HG03457 (cell line): ENCODE measurements at regions not wholly inside any gene's neighbourhood (a gene's known extent, or its start where the extent isn't known, plus 50 kb on each side); places are given as distances from the start of the nearest gene placed in this dataset.

Source experiments
- ATAC-seq: cut with Tn5 transposase; IDR thresholded peaks from one replicate; pipeline ENCODE4 v1.9.1; 2021; ENCODE audit warnings: moderate number of reproducible peaks; ENCODE audit not compliant: unreplicated experiment

DNA sequence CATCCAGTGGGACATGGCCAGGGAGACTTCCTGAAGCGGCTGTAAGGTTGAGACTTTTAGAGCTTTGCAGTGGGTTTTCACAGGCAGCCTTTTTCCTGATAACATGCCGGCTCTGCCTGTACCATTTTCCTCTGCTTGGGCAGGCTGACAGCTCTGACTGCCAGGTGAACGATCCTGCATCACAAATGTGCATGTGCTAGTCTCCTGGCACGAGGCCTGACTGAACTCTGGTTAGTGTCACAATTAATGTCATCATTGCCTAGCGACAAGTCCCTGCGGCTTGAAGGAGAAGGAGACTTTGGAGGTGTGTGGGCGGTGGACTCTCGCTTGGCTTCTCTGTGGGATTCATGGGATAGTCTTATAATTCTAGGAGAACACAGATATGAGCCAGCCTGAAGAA is 783.6 kb upstream of the TSPY4 start:
- no peak for ATAC-seq

DNA sequence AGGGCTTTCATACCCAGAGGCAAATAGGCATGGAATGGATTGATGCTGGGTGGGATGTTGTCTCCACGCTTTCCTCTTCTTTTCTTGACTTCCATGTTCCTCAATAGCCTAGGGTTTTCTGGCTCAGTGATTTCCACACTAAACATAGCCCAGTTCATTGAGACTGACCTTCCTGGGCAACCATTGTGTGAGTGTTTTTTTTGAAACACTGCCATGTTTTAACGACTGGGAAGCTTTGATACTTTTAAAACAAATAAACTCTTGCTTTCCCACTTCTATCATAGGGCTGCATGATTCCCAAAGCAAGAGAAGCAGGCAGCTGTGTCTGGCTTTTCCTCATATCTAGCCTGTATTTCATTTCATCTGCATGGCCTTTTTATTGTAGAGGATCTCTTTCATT is 775.9 kb upstream of the TSPY4 start:
- no peak for ATAC-seq

DNA sequence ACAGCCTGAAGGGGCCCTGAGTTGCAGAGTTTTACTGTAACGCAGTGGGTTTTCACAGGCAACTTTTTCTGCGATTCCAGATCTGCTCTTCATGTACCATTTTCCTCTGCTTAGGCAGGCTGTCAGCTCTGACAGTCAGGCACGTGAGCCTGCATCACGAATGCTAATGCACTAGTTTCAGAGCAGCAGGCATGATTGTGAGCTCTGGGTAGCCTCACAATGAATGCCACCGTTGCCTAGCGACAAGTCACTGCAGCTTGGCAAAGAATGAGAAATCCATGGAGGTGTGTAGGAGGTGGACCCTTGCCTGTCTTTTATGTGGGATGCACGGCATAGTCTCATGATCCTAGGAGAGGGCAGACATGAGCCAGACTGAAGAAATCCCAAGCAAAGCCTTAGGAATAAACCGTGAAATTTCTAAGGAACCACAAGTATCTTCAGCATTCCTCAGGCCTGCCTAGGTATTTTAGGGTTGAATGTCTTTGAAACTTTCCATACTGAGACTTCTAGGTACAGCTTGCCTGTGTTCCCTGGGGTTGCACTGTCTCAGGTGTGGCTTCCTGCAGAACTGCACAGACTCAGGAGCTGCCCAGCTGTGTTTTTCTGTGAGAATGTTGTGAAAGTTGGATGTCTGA is 774.7 kb upstream of the TSPY4 start:
- no peak for ATAC-seq

DNA sequence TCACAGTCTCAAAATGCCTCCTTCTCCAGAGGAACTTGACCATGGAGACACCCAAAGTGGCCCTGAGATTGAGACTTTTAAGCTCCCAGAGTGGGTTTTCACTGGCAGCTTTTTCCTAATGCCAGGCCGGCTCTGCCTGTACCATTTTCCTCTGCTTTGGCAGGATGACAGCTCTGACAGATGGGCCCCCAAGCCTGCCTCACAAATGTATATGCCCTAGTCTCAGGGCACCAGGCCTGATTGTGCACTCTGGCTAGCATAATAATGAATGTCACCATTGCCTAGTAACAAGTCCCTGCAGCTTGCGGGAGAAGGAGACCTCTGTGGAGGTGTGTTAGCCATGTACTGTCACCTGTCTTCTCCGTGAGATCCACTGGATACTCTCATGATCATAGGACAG is 772.8 kb upstream of the TSPY4 start:
- no peak for ATAC-seq

DNA sequence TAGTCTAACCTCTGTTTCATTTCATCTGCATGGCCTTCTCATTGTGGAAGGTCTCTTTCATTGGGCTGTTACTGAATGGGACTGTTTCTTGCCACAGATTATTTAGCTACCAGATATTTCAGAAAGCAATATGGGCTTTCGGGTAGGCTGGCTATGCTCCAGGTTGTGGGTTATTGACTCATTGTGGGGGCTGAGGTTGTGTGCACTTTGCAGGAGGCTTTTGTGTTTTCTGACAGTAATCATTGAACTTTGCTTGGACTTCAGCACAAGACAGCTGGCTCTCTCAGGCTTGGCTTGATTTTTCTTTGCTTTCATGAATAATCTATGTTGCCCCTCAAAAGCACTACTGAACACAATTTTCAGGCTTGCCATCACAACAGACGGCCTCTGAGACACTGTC is 771.1 kb upstream of the TSPY4 start:
- no peak for ATAC-seq

DNA sequence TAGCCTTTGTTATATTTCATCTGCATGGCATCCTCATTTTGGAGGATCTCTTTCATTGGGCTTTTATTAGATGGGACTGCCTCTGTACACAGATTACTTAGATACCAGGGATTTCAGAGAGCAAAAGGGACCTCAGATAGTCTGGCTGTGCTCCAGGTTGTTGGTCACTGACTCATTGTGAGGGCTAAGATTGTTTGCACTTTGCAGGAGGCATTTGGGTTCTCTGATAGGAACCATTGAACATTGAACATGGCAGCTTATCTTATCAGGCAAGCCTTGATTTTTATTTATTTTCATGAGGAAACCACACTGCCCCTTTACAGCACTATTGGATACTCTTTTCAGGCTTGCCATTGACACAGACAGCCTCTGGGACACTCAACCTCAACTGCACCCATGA is 766.9 kb upstream of the TSPY4 start:
- ATAC-seq, result no peak

DNA sequence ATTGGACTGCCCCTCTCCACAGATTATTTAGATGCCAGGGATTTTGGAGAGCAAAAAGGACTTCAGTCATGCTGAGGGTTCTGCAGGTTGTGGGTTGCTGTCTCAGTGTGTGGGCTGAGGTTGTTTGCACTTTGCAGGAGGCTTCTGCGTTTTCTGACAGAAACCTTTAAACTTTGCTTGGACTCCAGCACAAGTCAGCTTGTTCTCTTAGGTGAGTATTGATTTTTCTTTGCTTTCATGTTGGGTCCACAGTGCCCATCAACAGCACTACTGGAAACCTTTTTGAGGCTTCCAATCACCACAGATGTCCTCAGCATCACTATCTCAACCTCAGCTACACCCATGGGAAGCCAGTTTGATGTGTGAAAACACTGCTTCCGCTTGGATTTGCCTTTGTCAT is 764.3 kb upstream of the TSPY4 start:
- ATAC-seq, result no peak

DNA sequence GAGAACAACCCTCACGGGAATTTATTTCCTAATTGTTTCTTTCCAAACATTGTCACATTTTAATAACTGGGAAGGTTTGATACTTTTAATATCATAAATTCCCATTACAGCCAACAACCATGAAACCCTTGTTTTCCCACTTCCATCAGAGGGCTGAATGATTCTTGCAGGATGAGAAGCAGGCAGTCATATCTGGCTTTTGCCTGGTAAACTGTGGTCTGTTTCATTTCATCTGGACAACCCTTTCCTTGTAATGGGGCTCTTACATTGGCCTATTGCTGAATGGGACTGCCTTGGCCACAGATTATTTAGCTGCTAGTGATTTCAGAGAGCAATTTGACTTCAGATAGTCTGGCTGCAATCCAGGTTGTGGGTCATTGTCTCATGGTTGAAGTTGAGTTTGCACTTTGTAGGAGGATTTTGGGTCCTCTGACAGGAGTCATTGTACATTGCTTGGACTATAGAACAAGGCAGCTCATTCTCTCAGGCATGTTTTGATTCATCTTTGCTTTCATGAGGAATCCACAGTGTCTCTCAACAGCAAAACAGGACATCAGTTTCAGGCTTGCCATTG is 754.9 kb upstream of the TSPY4 start:
- no peak for ATAC-seq

DNA sequence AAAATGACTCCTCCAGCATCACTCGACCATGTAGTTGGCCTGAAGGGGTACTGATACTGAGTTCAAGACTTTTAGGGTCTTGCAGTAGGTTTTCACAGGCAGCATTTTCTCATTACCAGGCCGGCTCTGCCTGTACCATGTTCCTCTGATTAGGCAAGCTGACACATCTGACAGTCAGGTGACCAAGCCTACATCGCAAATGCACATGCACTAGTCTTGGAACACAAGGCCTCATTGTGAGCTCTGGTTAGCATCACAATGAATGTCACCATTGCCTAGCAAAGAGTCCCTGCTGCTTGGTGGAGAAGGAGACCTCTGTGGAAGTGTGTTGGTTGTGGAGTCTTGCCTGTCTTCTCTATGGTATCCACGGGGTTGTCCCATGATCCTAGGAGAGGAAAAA is 754.1 kb upstream of the TSPY4 start:
- ATAC-seq, result no peak

DNA sequence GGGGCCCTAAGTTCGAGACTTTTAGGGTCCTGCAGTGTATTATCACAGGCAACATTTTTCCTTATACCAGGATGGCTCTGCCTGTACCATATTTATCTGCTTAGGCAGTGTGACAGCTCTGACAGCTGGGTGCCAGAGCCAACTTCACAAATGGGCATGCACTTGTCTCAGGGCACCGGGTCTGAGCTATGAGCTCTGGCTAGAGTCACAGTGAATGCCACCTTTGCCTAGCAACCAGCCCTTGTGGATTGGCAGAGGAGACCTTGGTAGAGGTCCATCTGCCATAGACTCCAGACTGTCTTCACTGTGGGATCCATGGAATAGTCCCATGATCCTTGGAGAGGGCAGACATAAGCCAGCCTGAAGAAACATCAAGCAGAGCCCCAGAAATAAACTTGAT is 746.6 kb upstream of the TSPY4 start:
- ATAC-seq, result no peak

DNA sequence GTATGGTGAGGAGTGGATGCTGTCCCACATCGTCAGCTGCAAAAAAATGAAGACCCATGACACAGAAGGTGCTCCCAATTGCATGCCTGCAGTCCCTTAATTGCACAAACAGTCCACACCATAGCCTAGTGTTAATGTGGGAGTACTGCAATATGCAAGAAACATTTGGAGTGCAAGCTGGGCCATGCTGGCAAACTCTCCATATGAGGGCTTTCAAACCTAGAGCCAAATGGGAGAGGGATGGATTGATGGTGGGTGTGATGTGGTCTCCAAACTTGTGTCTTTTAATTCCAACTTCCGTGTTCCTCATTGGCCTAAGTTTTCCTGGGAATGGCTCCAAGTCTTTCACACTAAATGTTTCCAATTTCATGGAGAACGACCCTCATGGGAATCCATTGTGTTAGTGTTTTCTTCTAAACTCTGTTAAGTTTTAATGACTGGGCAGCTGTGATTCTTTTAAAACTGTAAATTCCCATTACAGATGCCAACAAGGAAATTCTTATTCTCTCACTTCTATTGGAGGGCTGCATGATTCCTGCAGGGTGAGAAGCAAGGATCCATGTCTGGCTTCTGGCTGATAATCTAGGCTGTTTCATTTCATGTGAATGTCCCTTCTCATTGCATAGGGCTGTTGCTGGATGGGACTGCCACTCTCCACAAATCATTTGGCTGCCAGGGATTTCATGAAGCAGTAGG is 745.3 kb upstream of the TSPY4 start:
- ATAC-seq, result no peak

DNA sequence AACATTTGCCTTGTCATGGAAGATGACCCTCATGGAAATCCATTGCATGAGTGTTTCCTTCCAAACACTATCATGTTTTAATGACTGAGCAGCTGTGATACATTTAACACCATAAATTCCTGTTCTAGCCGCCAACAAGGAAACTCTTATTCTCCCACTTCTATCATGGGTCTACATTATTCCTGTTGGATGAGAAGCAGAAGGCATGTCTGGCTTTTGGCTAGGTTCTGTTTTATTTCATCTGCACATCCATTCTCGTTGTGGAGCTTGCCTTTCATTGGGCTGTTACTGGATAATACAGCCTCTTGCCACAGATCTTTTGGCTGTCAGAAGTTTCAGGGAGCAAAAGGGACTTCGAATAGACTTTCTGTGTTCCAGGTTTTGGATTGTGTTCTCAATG is 742.6 kb upstream of the TSPY4 start:
- ATAC-seq, result no peak

DNA sequence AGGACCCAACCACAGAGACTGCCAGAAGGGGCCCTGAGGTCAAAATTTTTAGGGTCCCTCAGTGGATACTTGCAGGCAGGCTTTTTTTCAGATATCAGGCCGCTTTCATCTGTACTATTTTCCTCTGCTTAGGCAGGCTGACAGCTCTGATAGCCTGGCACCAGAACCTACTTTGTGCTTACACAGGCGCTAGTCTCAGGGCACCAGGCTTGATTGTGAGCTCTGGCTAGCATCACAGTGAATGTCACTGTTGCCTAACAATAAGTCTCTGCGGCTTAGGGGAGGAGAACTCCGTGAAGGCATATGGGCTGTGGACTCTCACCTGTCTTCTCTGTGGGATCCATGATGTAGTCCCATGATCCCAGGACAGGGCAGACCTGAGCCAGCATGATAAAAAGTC is 738.1 kb upstream of the TSPY4 start:
- no peak for ATAC-seq

DNA sequence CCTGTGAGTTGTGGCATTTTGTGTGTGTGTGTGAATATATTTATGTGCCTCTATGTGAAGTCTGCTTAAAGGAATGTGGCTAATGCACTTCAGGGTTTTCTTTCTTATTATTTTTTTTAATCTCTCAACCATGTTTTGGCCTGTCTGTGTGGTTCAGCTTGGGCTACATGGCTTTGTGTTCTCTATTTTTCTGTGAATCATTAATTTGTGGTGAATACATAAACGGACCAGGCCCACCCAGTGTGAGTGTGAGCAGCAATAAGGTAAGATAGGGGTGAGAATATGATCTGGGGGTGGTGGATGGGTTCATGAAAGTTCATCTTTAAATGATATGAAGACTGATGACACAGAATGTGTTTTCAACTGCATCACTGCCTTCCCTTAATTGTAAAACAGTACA is 726.6 kb upstream of the TSPY4 start:
- no peak for ATAC-seq

DNA sequence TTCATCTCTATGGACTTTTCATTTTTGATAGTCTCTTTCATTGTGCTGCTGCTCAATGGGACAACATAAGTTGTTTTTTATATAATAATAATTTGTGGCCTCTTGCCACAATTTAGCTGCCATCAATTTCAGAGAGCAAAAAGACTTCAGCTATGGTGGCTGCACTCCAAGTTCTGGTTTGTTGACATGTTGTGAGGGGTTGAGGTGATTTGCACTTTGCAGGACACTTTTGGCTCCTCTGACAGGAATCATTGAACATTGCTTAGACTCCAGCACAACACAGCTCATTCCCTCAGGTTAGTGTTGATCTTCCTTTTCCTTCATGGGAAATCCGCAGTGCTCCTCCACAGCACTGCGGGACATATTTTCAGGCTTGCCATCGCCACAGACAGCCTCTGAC is 725.4 kb upstream of the TSPY4 start:
- ATAC-seq, result no peak

DNA sequence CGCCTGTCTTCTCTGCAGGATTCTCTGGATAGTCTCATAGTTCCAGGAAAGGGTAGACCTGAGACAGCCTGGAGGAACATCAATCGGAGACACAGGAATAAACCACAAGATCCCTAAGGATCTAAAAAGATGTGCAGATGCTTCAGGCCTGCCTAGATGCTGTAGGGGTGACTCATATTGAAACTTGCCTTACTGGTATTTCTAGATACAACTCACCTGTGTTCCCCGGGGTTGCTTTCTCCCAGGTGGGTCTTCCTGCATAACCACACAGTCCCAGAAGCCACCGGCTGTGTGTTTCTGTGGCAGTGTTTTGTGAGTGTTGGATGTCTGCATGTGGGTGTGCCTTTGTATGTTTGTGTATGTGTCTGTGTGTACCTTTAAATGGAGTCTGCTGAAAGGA is 719.0 kb upstream of the TSPY4 start:
- no peak for ATAC-seq

DNA sequence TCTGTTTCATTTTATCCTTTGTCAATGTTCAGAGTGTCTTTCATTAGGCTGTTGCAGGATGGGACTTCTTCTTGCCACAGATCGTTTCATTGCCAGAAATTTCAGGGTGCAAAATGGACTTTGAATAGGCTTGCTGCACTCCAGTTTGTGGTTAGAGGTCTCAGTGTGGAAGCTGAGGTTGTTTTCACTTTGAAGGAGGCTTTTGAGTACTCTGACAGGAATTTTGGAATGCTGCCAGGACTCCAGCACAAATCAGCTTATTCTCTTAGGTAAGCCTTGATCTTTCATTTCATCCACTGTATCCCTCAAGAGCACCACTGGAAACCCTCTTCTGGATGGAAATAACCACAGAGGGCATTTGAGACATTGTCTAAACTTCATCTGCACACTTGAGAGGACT is 715.1 kb upstream of the TSPY4 start:
- ATAC-seq, result no peak

DNA sequence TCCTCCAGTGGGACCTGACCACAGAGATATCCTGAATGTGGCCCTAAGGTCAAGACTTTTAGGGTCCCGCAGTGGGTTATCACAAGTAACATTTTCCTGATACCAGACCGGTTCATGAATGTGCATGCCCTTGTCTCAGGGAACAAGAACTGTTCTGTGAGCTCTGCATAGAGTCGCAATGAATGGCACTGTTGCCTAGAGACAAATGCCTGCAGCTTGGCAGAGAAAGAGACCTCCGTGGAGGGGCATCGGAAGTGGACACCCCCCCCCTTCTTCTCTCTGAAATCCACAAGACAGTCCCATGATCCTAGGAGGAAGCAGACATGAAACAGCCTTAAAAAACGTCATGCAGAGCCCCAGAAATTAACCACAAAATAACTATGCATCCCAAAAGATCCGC is 714.4 kb upstream of the TSPY4 start:
- no peak for ATAC-seq

DNA sequence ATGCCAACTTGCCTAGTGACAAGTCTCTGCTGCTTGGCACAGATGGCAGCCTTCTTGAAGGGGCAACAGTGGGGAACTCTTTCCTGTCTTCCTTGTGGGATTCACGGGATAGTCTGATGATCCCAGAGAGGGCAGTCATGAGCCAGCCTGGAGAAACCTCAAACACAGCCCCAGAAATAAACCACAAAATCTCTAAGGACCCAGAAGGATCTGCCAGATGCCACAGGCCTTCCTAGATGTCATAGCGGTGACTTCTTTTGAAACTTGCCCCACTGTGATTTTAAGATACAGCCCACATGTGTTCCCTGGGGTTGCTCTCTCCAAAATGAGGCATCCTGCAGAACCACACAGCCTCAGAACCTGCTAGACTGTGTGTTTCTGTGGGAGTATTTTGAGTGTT is 707.6 kb upstream of the TSPY4 start:
- ATAC-seq, result no peak

DNA sequence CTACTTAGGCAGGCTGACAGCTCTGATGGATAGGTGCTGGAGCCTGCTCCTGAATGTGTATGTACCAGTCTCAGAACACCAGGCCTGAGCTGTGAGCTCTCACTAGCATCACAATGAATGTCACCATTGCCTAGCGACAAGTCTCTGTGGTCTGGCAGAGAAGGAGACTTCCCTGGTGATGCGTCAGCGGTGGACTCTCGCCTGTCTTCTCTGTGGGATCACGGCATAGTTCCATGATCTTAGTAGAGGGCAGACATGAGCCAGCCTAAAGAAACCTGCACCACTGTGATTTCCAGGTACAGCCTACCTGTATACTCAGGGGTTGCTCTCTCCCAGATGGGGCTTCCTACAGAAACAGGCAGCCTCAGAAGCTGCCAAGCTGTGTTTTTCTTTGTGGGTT is 699.2 kb upstream of the TSPY4 start:
- no peak for ATAC-seq

DNA sequence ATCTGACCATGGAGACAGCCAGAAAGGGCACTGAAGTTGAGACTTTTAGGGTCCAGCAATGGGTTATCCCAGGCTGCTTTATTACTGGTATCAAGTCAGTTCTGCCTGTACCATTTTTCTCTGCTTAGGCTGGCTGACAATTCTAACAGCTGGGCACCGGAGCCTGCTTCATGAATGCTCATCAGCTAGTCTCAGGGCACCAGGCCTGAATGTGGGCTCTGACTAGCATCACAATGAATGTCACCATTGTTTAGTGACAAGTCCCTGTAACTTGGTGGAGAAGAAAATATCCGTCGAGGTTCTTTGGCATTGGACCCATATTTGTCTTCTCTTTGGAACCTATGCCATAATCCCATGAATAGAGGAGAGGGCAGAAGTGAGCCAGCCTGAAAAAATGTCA is 692.3 kb upstream of the TSPY4 start:
- ATAC-seq, result no peak

DNA sequence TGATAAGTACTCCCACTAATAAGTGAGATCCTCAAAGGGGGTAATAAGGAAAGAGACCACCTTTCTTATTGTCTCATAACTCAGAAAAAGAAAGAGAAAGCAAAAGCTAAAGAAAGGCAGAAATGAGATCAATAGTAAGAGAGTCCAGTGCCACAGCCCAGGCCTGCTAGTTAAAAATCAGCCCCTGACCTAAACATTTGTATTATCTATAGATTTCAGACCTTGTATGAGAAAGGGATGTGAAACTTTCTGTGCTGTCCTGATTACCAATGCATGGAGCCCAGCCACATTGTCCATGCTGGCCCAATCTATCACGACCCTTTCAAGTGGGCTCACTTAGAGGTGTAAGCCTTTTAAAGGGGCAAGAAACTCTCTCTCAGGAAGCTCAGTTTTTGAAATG is 684.8 kb upstream of the TSPY4 start:
- ATAC-seq, result no peak

DNA sequence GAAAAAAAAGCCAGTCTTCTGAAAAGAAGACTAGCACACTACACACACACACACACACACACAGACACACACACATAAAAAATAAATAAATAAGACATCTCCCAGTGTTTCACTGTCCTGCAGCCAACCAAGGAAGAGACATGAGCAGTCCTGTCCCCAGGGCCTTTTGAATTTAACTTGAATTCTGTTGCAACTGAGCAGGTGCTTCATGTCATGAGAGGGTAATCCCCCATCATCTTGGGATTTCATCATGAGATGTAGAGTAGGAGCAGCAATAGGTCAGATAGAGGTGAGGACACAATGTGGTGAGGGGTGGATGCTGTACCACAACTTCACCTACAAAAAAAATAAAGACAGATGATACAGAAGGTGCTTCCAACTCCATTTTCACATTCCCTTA is 682.2 kb upstream of the TSPY4 start:
- no peak for ATAC-seq
